Activated CD4-positive, alpha-beta T cell treated with anti-CD3 and anti-CD28 coated beads, Interleukin-2, amount 50 U/mL, for 16 hours (primary cell): ENCODE measurements at regions not wholly inside any gene's neighbourhood (a gene's known extent, or its start where the extent isn't known, plus 50 kb on each side); places are given as distances from the start of the nearest gene placed in this dataset.
"Not testable (repeated sequence)": the region's sequence is repeated elsewhere in the genome, so short reads cannot be mapped to it uniquely, and the experiment has no call there.

ENCODE experiments used
- DNase-seq: peaks from one replicate; pipeline ENCODE4 v3.0.0-alpha.2; 2020

- no peak for DNase-seq
These were observed 697.1 kb downstream of the BCL11A start for GRCh38 chr2:59856391-59856790.

- DNase-seq = no peak
These were observed 700.4 kb downstream of the BCL11A start for GRCh38 chr2:59853032-59853431.

GRCh38 chr2:59851836-59852475, 701.5 kb downstream of the BCL11A start:
- no peak for DNase-seq

GRCh38 chr2:59850554-59850953, 702.9 kb downstream of the BCL11A start:
- no peak for DNase-seq

GRCh38 chr2:59833941-59834340, 719.5 kb downstream of the BCL11A start:
- DNase-seq = no peak

- DNase-seq = no peak
These were observed 722.9 kb downstream of the BCL11A start for GRCh38 chr2:59830601-59831000.

- DNase-seq = no peak
These were observed 725.8 kb downstream of the BCL11A start for GRCh38 chr2:59827677-59828076.

- no peak for DNase-seq
These were observed 727.3 kb downstream of the BCL11A start for GRCh38 chr2:59826177-59826576.

GRCh38 chr2:59824314-59824713, 729.1 kb downstream of the BCL11A start:
- no peak for DNase-seq

- DNase-seq = no peak
These were observed 737.4 kb downstream of the BCL11A start for GRCh38 chr2:59816075-59816474.

- DNase-seq = not testable (repeated sequence)
These were observed 743.2 kb downstream of the BCL11A start for GRCh38 chr2:59810283-59810682.

- DNase-seq = no peak
These were observed 747.0 kb downstream of the BCL11A start for GRCh38 chr2:59806486-59806885.

- no peak for DNase-seq
These were observed 748.7 kb downstream of the BCL11A start for GRCh38 chr2:59804732-59805131.

- DNase-seq = no peak
These were observed 749.9 kb downstream of the BCL11A start for GRCh38 chr2:59803586-59803985.

- no peak for DNase-seq
These were observed 754.7 kb downstream of the BCL11A start for GRCh38 chr2:59798687-59799232.

- no peak for DNase-seq
These were observed 762.3 kb downstream of the BCL11A start for GRCh38 chr2:59791004-59791618.

- no peak for DNase-seq
These were observed 763.1 kb downstream of the BCL11A start for GRCh38 chr2:59790186-59791003.

- DNase-seq = no peak
These were observed 763.9 kb downstream of the BCL11A start for GRCh38 chr2:59789523-59789922.

GRCh38 chr2:59787095-59787494, 766.4 kb downstream of the BCL11A start:
- no peak for DNase-seq

- no peak for DNase-seq
These were observed 766.8 kb downstream of the BCL11A start for GRCh38 chr2:59786684-59787083.

- DNase-seq = no peak
These were observed 773.9 kb downstream of the BCL11A start for GRCh38 chr2:59779571-59779970.

GRCh38 chr2:59777120-59777519, 776.3 kb downstream of the BCL11A start:
- no peak for DNase-seq

- no peak for DNase-seq
These were observed 776.8 kb downstream of the BCL11A start for GRCh38 chr2:59776726-59777008.

- no peak for DNase-seq
These were observed 778.5 kb downstream of the BCL11A start for GRCh38 chr2:59774821-59775433.
